Activated naive CD8-positive, alpha-beta T cell treated with anti-CD3 and anti-CD28 coated beads, Interleukin-2, amount 10 ng/mL, durations not matched to agents 7 days and 5 days (primary cell): ENCODE measurements at regions not wholly inside any gene's neighbourhood (a gene's known extent, or its start where the extent isn't known, plus 50 kb on each side); places are given as distances from the start of the nearest gene placed in this dataset.
"Not testable (repeated sequence)": the region's sequence is repeated elsewhere in the genome, so short reads cannot be mapped to it uniquely, and the experiment has no call there.

Source experiments
- ATAC-seq: fragments of 150-1000 bp; cut with Tn5 transposase; one replicate; pipeline ENCODE4 v1.10.0; 2021; ENCODE audit warnings: low read depth, moderate library complexity
- POLR2A ChIA-PET: fragments of 350-600 bp; sonication (Branson Sonifier 250); formaldehyde crosslinking; loops from one replicate; lab custom pipeline; 2021; ENCODE audit warnings: antibody characterized with exemption; lab: Charles Lee
- DNase-seq: peaks from one replicate; pipeline ENCODE4 v3.0.0; 2021
- H3K27ac Mint-ChIP-seq: one replicate; pipeline ENCODE4 v1.8.0; 2022; ENCODE audit warnings: mild to moderate bottlenecking, mixed read lengths
- H3K27me3 Mint-ChIP-seq: one replicate; pipeline ENCODE4 v1.8.0; 2022; ENCODE audit warnings: mild to moderate bottlenecking, moderate library complexity, mixed read lengths
- H3K36me3 Mint-ChIP-seq: one replicate; pipeline ENCODE4 v1.8.0; 2021; ENCODE audit warnings: mild to moderate bottlenecking, mixed read lengths
- H3K4me1 Mint-ChIP-seq: one replicate; pipeline ENCODE4 v1.8.0; 2021; ENCODE audit warnings: mixed read lengths
- H3K4me3 Mint-ChIP-seq: one replicate; pipeline ENCODE4 v1.8.0; 2022; ENCODE audit warnings: mild to moderate bottlenecking, moderate library complexity, mixed read lengths
- H3K9me3 Mint-ChIP-seq: one replicate; pipeline ENCODE4 v1.8.0; 2021; ENCODE audit warnings: mixed read lengths

- no peaks in the 10 kb centered on the region for H3K36me3 Mint-ChIP-seq
- H3K4me3 Mint-ChIP-seq: no peak overlapping the region
- POLR2A ChIA-PET: no interaction called here
- no peak for DNase-seq
- H3K9me3 Mint-ChIP-seq: no peaks in the 10 kb centered on the region
- ATAC-seq: no peak
- H3K27ac Mint-ChIP-seq: no peak overlapping the region
- H3K27me3 Mint-ChIP-seq: peaks cover 6% of the 10 kb centered on the region
- peaks cover 3% of the 10 kb centered on the region for H3K4me1 Mint-ChIP-seq
These were observed 62.0 kb upstream of the KCNK12 start for GRCh38 chr2:47632754-47633153.

GRCh38 chr2:47631792-47632398 lies 61.1 kb upstream of the KCNK12 start:
- Mint-ChIP-seq H3K36me3 (no peaks in the 10 kb centered on the region), H3K4me1 (peaks cover 3% of the 10 kb centered on the region), H3K27ac (no peak overlapping the region), H3K4me3 (no peak overlapping the region), H3K9me3 (no peaks in the 10 kb centered on the region), H3K27me3 (peaks cover 6% of the 10 kb centered on the region)
- ATAC-seq (no peak), DNase-seq (no peak)
- POLR2A ChIA-PET: no interaction called here

- Mint-ChIP-seq H3K27me3 (peaks cover 6% of the 10 kb centered on the region), H3K4me1 (peaks cover 3% of the 10 kb centered on the region), H3K36me3 (no peaks in the 10 kb centered on the region), H3K27ac (no peak overlapping the region), H3K4me3 (no peak overlapping the region), H3K9me3 (no peaks in the 10 kb centered on the region)
- ATAC-seq: no peak
- no peak for DNase-seq
- POLR2A ChIA-PET: no interaction called here
These were observed 60.5 kb upstream of the KCNK12 start for GRCh38 chr2:47631306-47631705.

GRCh38 chr2:47629501-47630460 lies 59.0 kb upstream of the KCNK12 start:
- Mint-ChIP-seq H3K4me3 (no peak overlapping the region), H3K4me1 (peaks cover 1% of the 10 kb centered on the region), H3K36me3 (no peaks in the 10 kb centered on the region), H3K27ac (no peak overlapping the region), H3K27me3 (peaks cover 6% of the 10 kb centered on the region), H3K9me3 (no peaks in the 10 kb centered on the region)
- POLR2A ChIA-PET: no interaction called here
- no peak for ATAC-seq
- DNase-seq: no peak

GRCh38 chr2:47628904-47629303 lies 58.1 kb upstream of the KCNK12 start:
- no peak for DNase-seq
- peaks cover 11% of the 10 kb centered on the region for H3K27me3 Mint-ChIP-seq
- no peaks in the 10 kb centered on the region for H3K36me3 Mint-ChIP-seq
- ATAC-seq: no peak
- no peak overlapping the region for H3K4me3 Mint-ChIP-seq
- H3K9me3 Mint-ChIP-seq: no peaks in the 10 kb centered on the region
- POLR2A ChIA-PET: interaction anchor here (0.7 kb wide), 1 partner anchor 534 kb away, joined by 6 read pairs; no protein-coding TSS in a partner anchor
- H3K4me1 Mint-ChIP-seq: no peaks in the 10 kb centered on the region
- no peak overlapping the region for H3K27ac Mint-ChIP-seq

- Mint-ChIP-seq H3K4me1 (no peaks in the 10 kb centered on the region), H3K9me3 (no peaks in the 10 kb centered on the region), H3K27me3 (peaks cover 15% of the 10 kb centered on the region), H3K36me3 (no peaks in the 10 kb centered on the region), H3K27ac (no peak overlapping the region), H3K4me3 (no peak overlapping the region)
- ATAC-seq: no peak
- DNase-seq: no peak
- POLR2A ChIA-PET: no interaction called here
These were observed 55.9 kb upstream of the KCNK12 start for GRCh38 chr2:47626664-47627063.

GRCh38 chr2:47623140-47623539 lies 52.4 kb upstream of the KCNK12 start:
- not testable (repeated sequence) for ATAC-seq

GRCh38 chr2:47620770-47621437 lies 50.1 kb upstream of the KCNK12 start:
- no peak for ATAC-seq
- H3K4me1 Mint-ChIP-seq: no peaks in the 10 kb centered on the region
- POLR2A ChIA-PET: no interaction called here
- no peak overlapping the region for H3K27ac Mint-ChIP-seq
- H3K36me3 Mint-ChIP-seq: no peaks in the 10 kb centered on the region
- DNase-seq: no peak
- no peaks in the 10 kb centered on the region for H3K9me3 Mint-ChIP-seq
- peaks cover 9% of the 10 kb centered on the region for H3K27me3 Mint-ChIP-seq
- H3K4me3 Mint-ChIP-seq: no peak overlapping the region

More at GRCh38 chr2:47623140-47623539, 52.4 kb upstream of the KCNK12 start:
- DNase-seq, POLR2A ChIA-PET, H3K9me3 Mint-ChIP-seq, H3K36me3 Mint-ChIP-seq, H3K4me1 Mint-ChIP-seq, H3K4me3 Mint-ChIP-seq, H3K27me3 Mint-ChIP-seq, H3K27ac Mint-ChIP-seq: not testable (repeated sequence)
